H1 (cell line): ENCODE measurements at regions not wholly inside any gene's neighbourhood (a gene's known extent, or its start where the extent isn't known, plus 50 kb on each side); places are given as distances from the start of the nearest gene placed in this dataset.

Experiments
- CTCF ChIA-PET: fragments of 300-600 bp; sonication (Branson Sonifier 250); formaldehyde crosslinking; loops from one replicate; lab custom pipeline; 2021; ENCODE audit not compliant: partially characterized antibody; lab: Charles Lee
- POLR2A ChIA-PET: fragments of 300-600 bp; sonication (Branson Sonifier 250); formaldehyde crosslinking; loops from one replicate; lab custom pipeline; 2021; ENCODE audit warnings: inconsistent platforms; ENCODE audit not compliant: partially characterized antibody; lab: Charles Lee
- DNase-seq, 2 experiments: peaks; one replicate each; pipeline versions ENCODE4 v3.0.0 to v3.0.0-alpha.2; 2010 to 2022; ENCODE audit warnings: low spot score in 2 of 2, low read depth in 1 of 2, mixed read lengths in 1 of 2
- FAIRE-seq: peaks from 2 replicates; lab custom pipeline; 2011; peaks lifted over from hg19 to GRCh38; lab: Jason Lieb, UNC
- H2AFZ ChIP-seq: 2 replicates; pipeline ENCODE4 v1.8.1; 2012; ENCODE audit warnings: low read length, inconsistent platforms
- H2AK5ac ChIP-seq: 2 replicates; pipeline ENCODE4 v1.6.1; 2013; ENCODE audit warnings: low read depth, low read length
- H2BK120ac ChIP-seq: replicated peaks from 2 replicates; pipeline ENCODE3; 2013; ENCODE audit warnings: low read depth, low read length, inconsistent platforms
- H2BK12ac ChIP-seq: 2 replicates; pipeline ENCODE4 v1.6.1; 2013; ENCODE audit warnings: low read depth, low read length
- H2BK15ac ChIP-seq: 2 replicates; pipeline ENCODE4 v1.6.1; 2013; ENCODE audit warnings: low read length
- H2BK20ac ChIP-seq: 2 replicates; pipeline ENCODE4 v1.6.1; 2013; ENCODE audit warnings: low read length
- H2BK5ac ChIP-seq: 2 replicates; pipeline ENCODE4 v1.6.1; 2013; ENCODE audit warnings: low read depth, low read length
- H3K14ac ChIP-seq: 2 replicates; pipeline ENCODE4 v1.6.1; 2013; ENCODE audit warnings: inconsistent platforms; ENCODE audit not compliant: insufficient read length
- H3K18ac ChIP-seq: 2 replicates; pipeline ENCODE4 v1.6.1; 2013; ENCODE audit warnings: low read length; ENCODE audit errors: extremely low read depth
- H3K23ac ChIP-seq: 2 replicates; pipeline ENCODE4 v1.6.1; 2013; ENCODE audit warnings: inconsistent platforms; ENCODE audit not compliant: insufficient read length
- H3K23me2 ChIP-seq: 2 replicates; pipeline ENCODE4 v1.6.1; 2013; ENCODE audit warnings: low read depth, low read length
- H3K27ac ChIP-seq: 2 replicates; pipeline ENCODE4 v1.6.1; 2011; ENCODE audit warnings: low read depth, low read length, inconsistent platforms
- H3K27me3 ChIP-seq, 4 experiments: replicated peaks in 1 of 4; 1 replicate in 1 of 4; 2 replicates in 3 of 4; pipeline versions ENCODE4 v1.6.1 to v1.8.1; 2011 to 2013; ENCODE audit warnings: low read length in 3 of 4, mild to moderate bottlenecking in 3 of 4, inconsistent platforms in 2 of 4, mixed read lengths in 2 of 4, moderate library complexity in 1 of 4; ENCODE audit not compliant: control insufficient read depth in 3 of 4, insufficient read depth in 3 of 4; ENCODE audit errors: extremely low read depth in 1 of 4
- H3K36me3 ChIP-seq, 4 experiments: 2 replicates each; pipeline versions ENCODE4 v1.6.1 to v1.8.1; 2011 to 2013; ENCODE audit warnings: mild to moderate bottlenecking in 4 of 4, low read length in 3 of 4, moderate library complexity in 2 of 4, control low read depth in 1 of 4, inconsistent platforms in 1 of 4; ENCODE audit not compliant: insufficient read depth in 4 of 4, control insufficient read depth in 2 of 4
- H3K4ac ChIP-seq: replicated peaks from 2 replicates; pipeline ENCODE3; 2013; ENCODE audit warnings: low read length, low read depth, mixed read lengths, inconsistent platforms; ENCODE audit not compliant: insufficient read length
- H3K4me1 ChIP-seq, 4 experiments: replicated peaks in 1 of 4; 1 replicate in 1 of 4; 2 replicates in 3 of 4; pipeline versions ENCODE4 v1.6.1 to v1.8.1; 2011 to 2013; ENCODE audit warnings: low read length in 3 of 4, inconsistent platforms in 2 of 4, mixed read lengths in 1 of 4; ENCODE audit not compliant: insufficient read depth in 4 of 4, control insufficient read depth in 3 of 4
- H3K4me2 ChIP-seq, 2 experiments: 2 replicates each; pipeline versions ENCODE4 v1.6.1 to v1.8.1; 2011 to 2013; ENCODE audit warnings: low read depth in 2 of 2, low read length in 2 of 2, control low read depth in 1 of 2, inconsistent platforms in 1 of 2, mild to moderate bottlenecking in 1 of 2; ENCODE audit not compliant: insufficient read depth in 1 of 2
- H3K4me3 ChIP-seq, 4 experiments: fragments of 200-600, 300-600 bp in 1 of 4; sonication (generic), shearing (Covaris generic), sonication (Bioruptor Twin) in 1 of 4; 2 replicates each; pipeline versions ENCODE4 v1.5.1 to v1.8.1; 2011 to 2016; ENCODE audit warnings: low read length in 4 of 4, low read depth in 3 of 4, control low read depth in 2 of 4, inconsistent platforms in 2 of 4, mild to moderate bottlenecking in 2 of 4, mixed read lengths in 1 of 4, moderate library complexity in 1 of 4; ENCODE audit not compliant: insufficient read depth in 2 of 4; ENCODE audit errors: extremely low read depth in 1 of 4
- H3K56ac ChIP-seq: replicated peaks from 2 replicates; pipeline ENCODE3; 2013; ENCODE audit warnings: low read depth, mild to moderate bottlenecking, mixed read lengths, low read length, inconsistent platforms; ENCODE audit not compliant: insufficient read length
- H3K79me1 ChIP-seq: 2 replicates; pipeline ENCODE4 v1.6.1; 2013; ENCODE audit warnings: low read depth, low read length, control low read depth
- H3K79me2 ChIP-seq, 2 experiments: 2 replicates each; pipeline versions ENCODE4 v1.6.1 to v1.8.1; 2012 to 2013; ENCODE audit warnings: low read length in 2 of 2, mild to moderate bottlenecking in 2 of 2, inconsistent platforms in 1 of 2; ENCODE audit not compliant: insufficient read depth in 2 of 2, control insufficient read depth in 1 of 2
- H3K9ac ChIP-seq, 4 experiments: replicated peaks in 1 of 4; 1 replicate in 1 of 4; 2 replicates in 3 of 4; pipeline versions ENCODE4 v1.6.1 to v1.8.1; 2011 to 2013; ENCODE audit warnings: low read depth in 3 of 4, low read length in 3 of 4, control low read depth in 2 of 4, mild to moderate bottlenecking in 2 of 4, moderate library complexity in 2 of 4, inconsistent platforms in 1 of 4; ENCODE audit errors: extremely low read depth in 1 of 4
- H3K9me3 ChIP-seq, 2 experiments: 2 replicates each; pipeline versions ENCODE4 v1.6.1 to v1.8.1; 2012 to 2013; ENCODE audit warnings: mild to moderate bottlenecking in 2 of 2, moderate library complexity in 2 of 2, control low read depth in 1 of 2, inconsistent platforms in 1 of 2, low read depth in 1 of 2, low read length in 1 of 2, mixed read lengths in 1 of 2; ENCODE audit not compliant: insufficient read depth in 2 of 2
- H4K20me1 ChIP-seq, 2 experiments: replicated peaks in 1 of 2; 2 replicates each; pipeline versions ENCODE3 to v1.8.1; 2011 to 2013; ENCODE audit warnings: inconsistent platforms in 2 of 2, low read length in 2 of 2, mild to moderate bottlenecking in 1 of 2; ENCODE audit not compliant: insufficient read depth in 2 of 2, control insufficient read depth in 1 of 2
- H4K5ac ChIP-seq: 2 replicates; pipeline ENCODE4 v1.6.1; 2013; ENCODE audit warnings: low read length, low read depth, mixed read lengths, inconsistent platforms; ENCODE audit not compliant: insufficient read length
- H4K8ac ChIP-seq: 2 replicates; pipeline ENCODE4 v1.8.0; 2013; ENCODE audit warnings: mild to moderate bottlenecking, moderate library complexity, low read length, inconsistent platforms; ENCODE audit not compliant: insufficient read depth; ENCODE audit errors: extremely low read depth
- H4K91ac ChIP-seq: replicated peaks from 2 replicates; pipeline ENCODE3; 2013; ENCODE audit warnings: low read length, mixed read lengths, inconsistent platforms; ENCODE audit not compliant: insufficient read length
- BCL11A ChIP-seq, 2 experiments: IDR thresholded peaks; one replicate each; pipeline ENCODE4 v1.6.1; 2011; ENCODE audit warnings: low read depth in 2 of 2, low read length in 2 of 2, mild to moderate bottlenecking in 2 of 2
- MAFK ChIP-seq: IDR thresholded peaks from 2 replicates; pipeline ENCODE4 v1.6.1; 2012; ENCODE audit warnings: low read depth, mild to moderate bottlenecking, improper control_type of control experiment, low read length
- WGBS, 2 experiments: shearing (Covaris generic) in 1 of 2; methylation state at CpG; one replicate each; pipeline versions ENCODE4 v1.1.6 to v1.1.7; 2013 to 2015; ENCODE audit warnings: low lambda C conversion rate in 2 of 2, mixed read lengths in 2 of 2, inconsistent platforms in 1 of 2, low coverage in 1 of 2, missing lambda C conversion rate in 1 of 2; ENCODE audit not compliant: insufficient replicate concordance in 2 of 2, insufficient coverage in 1 of 2, insufficient read length in 1 of 2; ENCODE audit errors: extremely low coverage in 1 of 2, missing lambda C conversion rate in 1 of 2; 5-methylcytosine and 5-hydroxymethylcytosine counted together

DNA sequence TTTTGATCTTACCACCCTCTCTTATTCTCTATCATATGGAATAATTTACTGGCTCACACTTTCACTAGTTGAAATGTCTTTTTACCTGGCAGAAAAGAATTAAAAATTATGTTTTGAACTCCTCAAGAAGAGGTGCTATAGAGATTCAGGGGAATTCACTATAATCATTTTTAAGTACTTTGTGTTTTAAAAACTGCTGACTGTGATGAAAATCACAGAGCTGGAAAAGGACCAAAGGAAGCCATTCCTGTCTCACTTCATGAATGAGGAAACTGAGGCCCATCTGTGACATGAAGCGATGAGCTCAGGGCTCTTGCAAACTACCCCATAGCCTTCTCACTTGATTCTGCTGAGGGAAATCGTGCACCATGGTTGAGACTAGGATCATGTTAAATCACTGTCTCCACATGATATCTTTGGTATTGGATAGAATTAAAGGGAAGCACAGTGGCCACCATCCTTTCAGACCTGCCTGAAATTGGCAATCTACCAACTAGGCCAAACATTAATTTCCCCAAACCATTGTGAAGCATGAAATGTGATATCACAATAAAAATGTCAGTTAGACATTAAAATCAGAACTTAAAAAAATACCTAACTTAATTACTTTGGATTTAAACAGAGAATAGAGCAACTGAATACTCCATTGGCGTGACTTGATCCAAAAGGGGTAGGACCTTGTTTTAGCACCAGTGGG lies 141.0 kb downstream of the FZD1 start:
- no peaks in the 10 kb centered on the region for H3K23me2 ChIP-seq
- H2AFZ ChIP-seq: no peak overlapping the region
- H3K4me2 ChIP-seq: no peak overlapping the region
- H4K8ac ChIP-seq: no peak overlapping the region; the same call in 1 of the 2 replicates
- H2BK12ac ChIP-seq: no peak overlapping the region
- H3K9ac ChIP-seq: no peak overlapping the region
- TF ChIP-seq MAFK (peak; percentile 27; the same call in 1 of the 2 replicates), BCL11A (IDR thresholded peaks at IDR 0.05; ENCODE audit: low read depth in 2 of 2, low read length in 2 of 2) (no peak)
- ChIA-PET CTCF (interaction anchor here (1.5 kb wide), 2 partner anchors 15 to 117 kb away, joined by 3 read pairs; no protein-coding TSS in a partner anchor), POLR2A (interaction anchor here (0.6 to 1.4 kb wide), 2 partner anchors 10 to 85 kb away, joined by 3 to 6 read pairs; no protein-coding TSS in a partner anchor)
- H3K4me3 ChIP-seq: no peak overlapping the region
- no peaks in the 10 kb centered on the region for H3K79me1 ChIP-seq
- H2BK15ac ChIP-seq: no peak overlapping the region
- DNase-seq: no peak
- no peak overlapping the region for H3K18ac ChIP-seq
- no peaks in the 10 kb centered on the region for H3K9me3 ChIP-seq
- no peak overlapping the region for H4K91ac ChIP-seq
- no peak overlapping the region for H2BK120ac ChIP-seq
- H3K27ac ChIP-seq: no peak overlapping the region
- H4K20me1 ChIP-seq: no peaks in the 10 kb centered on the region
- H3K23ac ChIP-seq: no peak overlapping the region
- no peak overlapping the region for H2BK5ac ChIP-seq
- no peak overlapping the region for H3K14ac ChIP-seq
- no peaks in the 10 kb centered on the region for H3K79me2 ChIP-seq
- no peak for FAIRE-seq
- no peak overlapping the region for H3K4ac ChIP-seq
- H4K5ac ChIP-seq: no peak overlapping the region
- H2AK5ac ChIP-seq: no peak overlapping the region
- no peaks in the 10 kb centered on the region for H3K4me1 ChIP-seq
- peaks cover 0 to 1% (median 0%) of the 10 kb centered on the region in 4 experiments; a peak in 1 of 7 replicates for H3K27me3 ChIP-seq
- H2BK20ac ChIP-seq: no peak overlapping the region
- WGBS, 2 experiments: 97% methylated on average over 3 of the region's 3 CpGs; no CpG with 5 or more reads in 1 of the 2 experiments
- no peaks in the 10 kb centered on the region for H3K36me3 ChIP-seq
- no peak overlapping the region for H3K56ac ChIP-seq
